WI38 (cell line): ENCODE measurements at regions not wholly inside any gene's neighbourhood (a gene's known extent, or its start where the extent isn't known, plus 50 kb on each side); places are given as distances from the start of the nearest gene placed in this dataset.

Experiments
- H3K4me3 ChIP-seq: 2 replicates; pipeline ENCODE4 v1.5.1; 2011; ENCODE audit warnings: low read depth, mild to moderate bottlenecking, control low read depth, low read length
- CTCF ChIP-seq: IDR thresholded peaks from 2 replicates; pipeline ENCODE4 v1.5.1; 2012; ENCODE audit warnings: low read depth, mild to moderate bottlenecking, control low read depth, low read length

- TF ChIP-seq CTCF = no peak
- H3K4me3 ChIP-seq = no peak overlapping the region
These were observed 504.2 kb upstream of the PROK2 start for GRCh38 chr3:72288955-72289691.

- no peak for TF ChIP-seq CTCF
- H3K4me3 ChIP-seq = no peak overlapping the region
These were observed 503.0 kb upstream of the PROK2 start for GRCh38 chr3:72287956-72288355.

- H3K4me3 ChIP-seq = no peak overlapping the region
- no peak for TF ChIP-seq CTCF
These were observed 500.6 kb upstream of the PROK2 start for GRCh38 chr3:72285502-72285901.

GRCh38 chr3:72284471-72284870, 499.5 kb upstream of the PROK2 start:
- no peak for TF ChIP-seq CTCF
- no peak overlapping the region for H3K4me3 ChIP-seq

- H3K4me3 ChIP-seq = no peak overlapping the region
- no peak for TF ChIP-seq CTCF
These were observed 498.0 kb upstream of the PROK2 start for GRCh38 chr3:72282918-72283317.

- no peak overlapping the region for H3K4me3 ChIP-seq
- TF ChIP-seq CTCF = no peak
These were observed 496.6 kb upstream of the PROK2 start for GRCh38 chr3:72281551-72281950.

GRCh38 chr3:72280876-72281275, 495.9 kb upstream of the PROK2 start:
- H3K4me3 ChIP-seq = no peak overlapping the region
- no peak for TF ChIP-seq CTCF
